ENCODE measurements at regions not wholly inside any gene's neighbourhood (a gene's known extent, or its start where the extent isn't known, plus 50 kb on each side); places are given as distances from the start of the nearest gene placed in this dataset.
"Not testable (repeated sequence)": the region's sequence is repeated elsewhere in the genome, so short reads cannot be mapped to it uniquely, and the experiment has no call there.

DNA sequence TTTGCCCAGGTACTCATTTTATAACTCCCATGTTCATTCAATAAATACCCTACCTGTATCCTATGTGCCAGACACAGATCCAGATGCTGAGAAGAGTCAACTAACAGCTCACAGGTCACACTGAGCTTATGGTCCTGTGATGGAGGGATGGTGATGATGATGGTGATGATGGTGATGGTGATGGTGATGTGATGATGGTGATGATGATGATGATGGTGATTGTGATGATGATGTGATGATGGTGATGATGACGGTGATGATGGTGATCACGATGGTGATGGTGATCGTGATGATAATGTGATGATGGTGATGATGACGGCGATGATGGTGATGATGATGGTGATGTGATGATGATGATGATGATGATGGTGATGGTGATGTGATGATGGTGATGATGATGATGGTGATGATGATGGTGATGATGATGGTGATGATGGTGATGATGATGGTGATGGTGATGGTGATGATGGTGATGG is 315.6 kb upstream of the SFSWAP start:
- not testable (repeated sequence) for TF ChIP-seq EZH2 (IDR thresholded peaks at IDR 0.05; ENCODE audit: borderline replicate concordance, low read length); CTCF (IDR thresholded peaks at IDR 0.05; ENCODE audit: low read length)

All from OCI-LY1 (cell line).